Stimulated activated CD8-positive, alpha-beta memory T cell treated with anti-CD3 and anti-CD28 coated beads, Interleukin-7, amount 100 ng/mL, for 1 hour (primary cell): ENCODE measurements at regions not wholly inside any gene's neighbourhood (a gene's known extent, or its start where the extent isn't known, plus 50 kb on each side); places are given as distances from the start of the nearest gene placed in this dataset.

ENCODE experiments used
- DNase-seq, 2 donors: peaks; one replicate each; pipeline ENCODE4 v3.0.0-alpha.2; 2020; ENCODE audit warnings: low read depth in 2 of 2

DNA sequence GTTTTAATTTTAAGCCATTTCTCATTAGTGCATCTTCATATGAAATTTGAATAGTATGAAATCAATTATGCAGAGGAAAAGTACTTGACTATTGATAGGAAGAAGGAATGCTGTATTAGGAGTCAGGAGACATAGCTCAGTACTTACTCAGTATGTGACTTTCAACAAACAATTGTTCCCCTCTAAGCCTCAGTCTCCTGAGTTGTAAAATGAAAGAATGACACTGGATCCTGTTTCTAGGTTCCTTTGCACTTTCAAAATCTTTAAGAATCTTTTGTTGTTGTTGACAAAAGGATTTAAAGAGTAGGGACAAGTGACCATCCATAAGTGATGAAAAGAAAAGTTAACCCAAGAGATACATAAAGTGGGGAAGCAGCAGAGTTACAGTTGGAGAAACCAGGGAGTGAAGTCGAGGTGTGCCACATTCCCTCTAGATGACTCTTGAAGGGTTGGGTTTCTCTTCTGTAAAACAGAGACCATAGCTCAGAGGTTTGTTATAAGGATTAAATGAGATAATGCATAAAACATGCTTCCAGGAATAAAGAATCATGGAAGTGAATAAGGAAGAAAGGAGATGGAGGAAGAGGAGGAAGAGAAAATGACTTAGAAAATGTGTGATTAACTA, 105.7 kb upstream of the KCNJ15 start:
- no peak for DNase-seq

DNA sequence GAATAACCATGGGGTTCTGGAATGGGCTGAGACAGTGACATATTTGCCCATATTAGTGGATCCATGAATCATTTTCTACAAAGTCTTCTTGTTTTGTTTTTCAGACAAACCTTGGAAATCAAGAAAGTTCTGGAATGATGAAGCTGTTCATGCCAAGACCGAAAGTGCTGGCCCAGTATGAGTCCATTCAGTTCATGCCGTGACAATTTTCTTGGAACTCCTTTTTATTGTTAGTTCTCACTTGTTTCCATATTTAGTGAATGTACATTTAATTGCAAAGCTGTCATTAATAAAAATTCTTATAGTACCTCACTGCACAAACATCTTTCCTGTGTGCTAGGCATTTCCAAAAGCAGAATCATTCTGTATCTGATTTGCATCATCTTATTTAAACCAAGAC, 100.6 kb upstream of the KCNJ15 start:
- no peak for DNase-seq

DNA sequence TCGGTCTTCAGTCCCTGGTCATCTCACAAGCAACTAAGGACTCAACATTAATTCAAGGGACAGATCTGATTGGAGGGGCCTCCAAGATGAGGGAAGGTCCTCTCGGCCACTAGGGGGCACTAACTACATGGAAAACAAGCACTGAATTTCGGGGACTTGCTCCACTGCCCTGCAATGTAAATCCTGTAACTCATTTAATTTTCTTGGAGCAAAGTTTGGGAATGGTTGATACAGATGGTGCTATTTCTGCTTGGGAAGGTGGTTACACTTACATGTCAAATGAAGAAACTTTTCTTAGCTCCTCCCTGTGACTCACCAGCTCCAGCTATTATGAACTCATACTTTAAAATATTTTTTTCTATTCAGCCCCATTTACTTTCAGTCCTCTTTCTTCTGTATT, 97.4 kb upstream of the KCNJ15 start:
- peak; percentile 13 for DNase-seq

DNA sequence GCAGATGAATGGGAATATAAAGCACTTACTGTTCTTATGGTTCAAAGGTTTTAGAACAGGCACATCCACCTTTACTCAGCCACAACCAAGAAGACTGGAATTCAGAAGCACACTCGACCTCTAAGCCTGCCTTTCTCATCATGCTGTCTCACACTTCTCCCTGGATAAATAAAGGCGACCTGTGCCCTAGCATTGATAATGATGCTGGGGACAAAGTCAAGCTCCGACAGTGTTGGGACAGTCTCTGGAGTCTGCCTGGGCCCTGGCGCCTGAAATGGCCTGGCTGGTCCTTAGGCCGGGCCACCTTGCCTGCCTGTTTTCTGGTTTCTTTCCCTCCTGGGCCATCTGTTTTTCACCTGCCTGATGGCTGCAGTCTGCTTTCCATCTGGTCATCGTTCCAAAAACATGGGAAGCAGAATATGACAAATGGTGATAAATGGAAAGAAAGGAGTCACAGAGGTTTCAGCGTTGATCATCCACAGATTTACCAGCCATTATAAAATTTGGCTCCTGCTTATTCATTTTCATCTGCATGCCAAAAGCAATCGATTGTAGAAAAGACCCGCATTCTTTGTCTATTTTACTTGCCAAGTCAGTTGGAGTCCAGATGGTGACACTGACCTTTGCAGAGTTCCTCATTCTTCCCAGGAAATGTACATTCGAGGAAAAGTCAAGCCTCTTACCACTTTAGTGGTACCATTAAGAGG, 91.2 kb upstream of the KCNJ15 start:
- DNase-seq, result no peak

DNA sequence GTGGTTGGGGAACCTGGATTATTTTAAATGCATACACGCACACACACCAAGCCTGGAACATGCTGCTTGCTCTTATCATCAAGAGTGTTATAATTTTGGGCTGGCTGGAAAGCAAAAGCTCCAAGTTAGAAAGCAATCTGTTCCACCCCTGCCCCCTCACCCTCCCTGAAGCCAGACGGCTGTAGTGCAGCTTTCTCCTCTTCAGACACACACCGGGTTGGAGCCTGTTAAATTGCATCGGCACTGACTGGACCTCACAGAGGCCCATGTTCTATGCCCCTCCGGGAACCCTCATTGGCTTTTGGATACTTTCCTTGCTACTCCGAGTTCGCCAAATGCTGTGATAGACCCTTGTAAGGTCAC, 90.6 kb upstream of the KCNJ15 start:
- DNase-seq, result no peak

DNA sequence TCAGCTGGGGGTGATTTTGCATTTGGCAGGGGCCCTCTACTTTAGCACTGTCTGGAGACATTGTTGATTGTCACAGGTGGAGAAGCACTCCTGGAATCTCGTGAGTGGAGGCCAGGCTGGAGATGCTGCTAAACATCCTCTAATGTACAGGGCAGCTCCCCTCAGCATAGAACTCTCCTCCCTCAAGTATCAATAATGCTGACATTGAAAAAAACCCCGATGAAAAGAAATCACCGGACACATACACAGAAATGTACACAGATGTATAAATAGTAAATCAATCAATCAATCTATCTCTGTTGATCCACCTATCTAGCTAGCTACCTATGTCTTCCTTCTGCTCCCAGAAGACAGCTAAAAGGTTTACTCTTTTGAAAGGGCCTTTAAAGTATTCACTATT, 89.4 kb upstream of the KCNJ15 start:
- no peak for DNase-seq

DNA sequence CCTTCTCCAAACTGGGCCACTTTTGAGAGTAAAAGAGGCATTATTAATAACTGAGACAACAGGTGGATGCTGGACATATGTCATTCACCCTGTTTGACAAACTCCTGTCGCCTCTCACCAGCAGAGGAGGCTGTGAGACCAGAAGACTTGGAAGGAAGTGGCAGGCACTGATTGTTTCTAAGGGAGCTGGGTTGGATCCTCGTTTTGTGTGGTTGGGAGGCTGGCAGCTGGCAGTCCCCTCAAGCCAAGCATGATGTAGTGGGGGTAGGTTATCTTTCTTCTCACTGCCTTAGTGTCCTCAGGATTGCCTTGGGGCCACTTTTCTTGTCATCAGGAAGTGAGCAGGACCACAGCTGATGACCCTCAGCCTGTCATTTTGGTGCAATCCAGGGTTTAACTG, 86.5 kb upstream of the KCNJ15 start:
- DNase-seq, result no peak

DNA sequence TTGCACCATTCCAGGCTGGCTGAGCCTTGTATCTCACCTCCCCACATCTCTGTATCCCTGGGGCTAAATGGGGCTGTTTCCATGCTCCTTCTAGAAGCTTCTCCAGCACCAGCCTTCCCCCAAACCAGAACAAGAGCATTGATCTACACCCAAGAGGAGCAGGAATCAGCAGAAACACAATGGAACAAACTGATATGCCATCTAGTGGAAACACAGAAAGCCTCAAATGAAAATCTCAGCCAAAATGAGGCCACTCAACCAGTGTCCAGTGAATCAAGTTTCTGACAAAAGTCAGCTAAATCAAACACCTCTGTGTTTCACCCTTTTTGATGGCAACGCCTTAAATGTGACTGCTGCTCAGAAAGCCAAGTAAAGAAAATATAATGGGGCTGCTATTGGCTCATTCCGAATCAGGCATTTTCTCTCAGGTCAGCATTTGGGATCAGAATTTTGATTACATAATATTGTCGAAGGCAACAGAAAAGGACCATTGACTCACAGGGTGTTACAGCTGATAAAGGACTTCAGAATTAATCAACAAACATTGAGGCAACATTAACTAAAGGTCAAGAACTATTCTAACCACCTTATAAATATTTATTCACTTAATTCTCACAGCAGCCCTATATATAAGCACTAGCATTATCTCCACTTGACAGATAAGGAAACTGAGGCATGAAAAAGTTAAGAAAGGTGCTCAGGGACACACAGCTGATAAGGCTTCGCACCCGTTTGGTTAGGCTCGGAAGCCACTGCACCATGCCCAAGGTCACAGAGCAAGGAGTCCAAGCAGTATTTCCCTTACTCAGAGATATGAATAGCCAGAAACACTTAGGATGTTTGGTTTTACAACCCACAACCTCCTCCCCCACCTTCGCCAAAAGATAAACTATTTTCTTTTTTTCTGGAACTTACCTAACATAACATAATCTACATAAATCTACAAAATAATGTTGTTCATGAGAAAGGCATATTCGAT, 85.8 kb upstream of the KCNJ15 start:
- no peak for DNase-seq

DNA sequence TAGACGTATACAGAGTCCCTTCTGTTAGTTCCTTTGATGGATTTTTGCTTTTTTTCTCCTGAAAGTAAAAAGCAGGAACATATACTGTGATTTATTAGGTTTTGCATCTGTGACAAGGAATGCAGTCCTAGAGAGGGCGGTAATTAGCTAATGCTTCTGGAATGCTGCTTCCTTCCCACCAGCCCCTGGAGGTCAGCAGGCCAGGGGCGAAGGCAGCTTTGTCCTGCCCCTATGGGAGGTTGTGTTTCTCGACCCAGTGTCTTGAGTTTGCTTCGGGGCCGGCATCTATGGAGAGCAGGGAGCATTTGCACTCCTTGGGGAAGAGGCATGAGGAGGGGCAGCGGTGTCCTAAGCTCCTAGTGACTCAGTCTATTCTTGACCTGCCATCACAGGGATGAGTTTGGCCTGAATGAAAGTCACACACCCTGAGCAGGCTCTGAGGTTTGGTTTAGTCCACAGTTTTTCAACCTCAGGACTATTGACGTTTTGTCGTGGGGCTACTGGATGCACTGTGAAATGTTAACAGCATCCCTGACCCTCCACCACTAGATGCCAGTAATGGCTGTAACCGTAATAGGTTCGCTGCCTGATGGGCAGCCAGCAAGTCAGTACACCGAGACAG, 85.0 kb upstream of the KCNJ15 start:
- no peak for DNase-seq

DNA sequence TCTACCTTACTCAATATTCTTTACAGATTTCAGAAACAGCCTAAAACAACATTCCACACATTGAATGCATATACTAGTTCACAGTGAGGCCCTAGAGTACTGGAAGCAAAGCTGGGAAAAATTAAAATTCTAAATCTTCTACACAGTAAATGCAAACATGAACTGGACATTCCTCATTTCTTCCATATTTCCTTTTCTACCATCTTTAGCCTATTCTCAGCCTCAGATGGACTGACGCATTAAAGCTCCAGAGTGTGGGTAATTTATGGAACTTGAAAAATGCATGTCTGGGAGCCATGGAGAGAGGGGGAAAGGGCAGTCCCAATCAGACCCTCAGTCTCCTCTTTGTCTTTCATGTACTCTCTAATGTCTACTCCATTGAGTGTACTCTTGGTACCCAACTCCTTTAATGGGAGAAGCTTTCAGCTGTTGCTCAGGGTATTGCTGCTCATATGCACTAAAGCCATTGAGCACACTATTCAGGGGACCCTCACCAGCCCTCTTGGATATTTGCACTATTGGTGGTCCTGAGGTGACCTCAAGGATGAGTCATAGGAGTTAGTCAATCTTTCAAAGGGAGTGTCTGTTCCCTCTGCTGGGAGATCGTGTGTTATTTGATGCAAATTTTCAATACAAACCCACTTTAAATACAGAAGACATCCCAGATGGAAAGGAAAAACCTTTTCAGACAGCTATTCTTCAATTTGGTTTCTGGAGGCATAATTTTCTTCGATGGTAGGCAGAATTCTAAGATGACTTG, 83.3 kb upstream of the KCNJ15 start:
- no peak for DNase-seq

DNA sequence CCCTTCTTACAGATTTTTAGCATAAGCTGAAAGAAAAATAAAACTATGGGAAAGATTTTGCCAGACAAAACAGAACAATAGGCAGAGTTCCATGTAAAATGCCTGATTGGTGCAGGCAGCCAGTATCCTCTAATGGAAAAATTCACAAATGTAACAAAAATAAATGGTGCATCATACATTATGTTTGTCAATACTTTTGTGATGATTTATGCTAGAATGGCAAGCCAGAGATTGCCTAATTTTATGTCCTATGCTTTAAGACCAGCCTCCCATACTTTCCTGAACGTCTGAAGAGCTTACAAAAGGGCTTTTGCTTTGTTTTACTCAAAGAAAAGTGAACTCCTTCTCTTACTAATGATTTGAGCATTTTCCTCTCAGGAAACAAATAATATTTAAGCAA, 81.5 kb upstream of the KCNJ15 start:
- DNase-seq, result no peak

DNA sequence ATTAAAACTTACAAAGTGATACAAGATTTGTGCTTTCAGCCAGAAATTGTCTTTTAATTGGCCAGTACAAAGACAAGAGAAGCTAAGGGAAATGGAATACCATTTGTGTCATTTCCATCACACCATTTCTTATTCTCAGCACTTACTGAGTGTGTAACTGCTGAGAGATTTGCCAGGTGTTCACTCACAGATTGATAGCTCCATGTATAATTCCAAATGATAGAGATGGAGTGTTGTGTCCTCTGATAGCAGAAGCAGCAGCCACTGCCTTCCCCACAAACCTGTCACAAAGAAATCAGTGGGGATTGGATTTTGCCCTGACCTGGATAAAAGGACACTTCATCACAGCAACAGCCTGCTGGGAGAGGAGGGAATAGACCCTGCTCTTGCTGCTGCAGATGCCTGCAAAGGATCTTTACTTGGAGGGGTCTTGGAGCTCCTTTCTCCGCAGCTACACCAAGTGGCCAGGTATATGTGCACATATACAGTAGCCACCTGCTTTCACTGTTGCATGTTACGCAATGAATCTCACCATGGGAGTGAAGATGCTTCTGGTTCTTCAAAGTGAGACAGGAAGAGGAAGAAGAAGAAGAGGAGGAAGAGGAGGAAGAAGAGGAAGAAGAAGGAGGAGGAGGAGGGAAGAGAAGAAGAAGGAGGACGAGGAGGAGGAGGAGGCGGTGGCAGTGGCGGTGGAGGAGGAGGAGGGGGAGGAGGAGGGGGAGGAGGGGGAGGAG, 78.7 kb upstream of the KCNJ15 start:
- DNase-seq, result no peak

DNA sequence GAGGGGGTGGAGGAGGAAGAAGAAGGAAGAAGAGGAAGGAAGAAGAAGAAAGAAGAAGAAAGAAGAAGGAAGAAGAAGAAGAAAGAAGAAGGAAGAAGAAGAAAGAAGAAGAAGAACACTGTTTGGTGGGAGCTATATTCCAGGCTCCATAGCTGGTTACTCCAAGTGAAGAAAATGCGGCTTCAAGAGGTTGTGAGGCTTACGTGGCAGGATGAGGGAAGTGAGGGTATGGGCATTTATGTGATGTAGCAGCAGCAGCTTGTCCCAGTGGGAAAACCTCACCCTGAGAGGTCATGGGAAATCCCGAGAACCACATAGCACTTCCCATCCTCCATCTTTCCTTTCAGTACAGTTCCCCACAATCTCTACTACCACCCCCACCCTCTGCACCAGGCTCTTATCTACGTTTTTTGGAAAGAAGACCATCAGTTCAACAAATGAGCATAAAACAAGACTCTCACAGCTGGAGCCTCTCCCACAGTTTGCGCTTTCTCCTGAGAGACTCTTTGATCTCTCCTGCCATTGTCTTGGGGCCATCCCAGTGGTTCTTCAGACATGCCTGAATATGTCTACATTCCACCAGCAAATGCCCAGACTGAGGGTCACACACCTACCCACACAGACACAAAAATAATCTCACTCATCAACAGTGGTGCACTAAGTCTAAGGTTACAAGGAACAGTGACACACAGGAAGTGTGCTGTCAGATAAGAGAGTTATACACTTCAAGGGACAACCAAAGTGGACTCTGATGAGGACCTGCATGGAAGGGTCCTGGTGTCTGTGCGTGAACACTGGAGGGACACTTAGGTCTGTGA, 77.9 kb upstream of the KCNJ15 start:
- DNase-seq, result no peak

DNA sequence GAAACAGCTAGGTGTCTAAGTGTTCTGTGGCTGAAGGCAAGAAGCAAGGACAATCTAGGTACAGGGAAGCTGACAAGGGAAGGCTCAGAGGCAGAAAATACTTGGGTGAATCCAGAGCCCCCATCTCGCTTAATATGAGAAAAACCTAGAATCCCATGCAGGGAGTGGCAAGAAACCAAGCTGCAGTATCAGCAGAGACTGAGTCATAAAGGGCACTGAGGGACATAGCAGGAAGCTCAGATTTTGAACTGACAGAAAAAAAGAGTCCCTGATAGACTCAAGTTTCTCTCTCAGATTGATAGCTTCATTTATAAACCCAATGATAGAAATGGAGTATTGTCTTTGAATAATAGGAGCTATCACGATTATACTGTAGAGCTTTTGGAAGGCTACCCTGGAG, 77.3 kb upstream of the KCNJ15 start:
- DNase-seq, result no peak

DNA sequence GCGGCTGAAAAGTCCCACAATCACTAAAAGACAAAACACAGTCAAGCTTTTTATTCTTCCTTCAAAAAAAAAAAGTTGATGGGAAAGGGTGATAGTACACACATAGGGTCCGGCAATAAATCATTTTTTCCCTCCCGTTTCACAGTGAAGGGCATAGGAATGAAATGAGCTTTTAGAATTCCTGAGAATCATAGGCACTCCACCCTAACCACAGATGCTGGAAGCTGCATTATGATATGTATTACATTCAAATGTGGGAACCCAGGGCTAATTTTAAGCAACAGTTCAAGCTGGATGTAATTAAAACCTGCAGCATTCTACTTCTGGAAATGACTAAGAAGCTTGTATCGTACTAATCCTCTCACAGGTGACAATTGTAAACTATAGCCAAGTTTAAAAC, 75.7 kb upstream of the KCNJ15 start:
- DNase-seq, result no peak

DNA sequence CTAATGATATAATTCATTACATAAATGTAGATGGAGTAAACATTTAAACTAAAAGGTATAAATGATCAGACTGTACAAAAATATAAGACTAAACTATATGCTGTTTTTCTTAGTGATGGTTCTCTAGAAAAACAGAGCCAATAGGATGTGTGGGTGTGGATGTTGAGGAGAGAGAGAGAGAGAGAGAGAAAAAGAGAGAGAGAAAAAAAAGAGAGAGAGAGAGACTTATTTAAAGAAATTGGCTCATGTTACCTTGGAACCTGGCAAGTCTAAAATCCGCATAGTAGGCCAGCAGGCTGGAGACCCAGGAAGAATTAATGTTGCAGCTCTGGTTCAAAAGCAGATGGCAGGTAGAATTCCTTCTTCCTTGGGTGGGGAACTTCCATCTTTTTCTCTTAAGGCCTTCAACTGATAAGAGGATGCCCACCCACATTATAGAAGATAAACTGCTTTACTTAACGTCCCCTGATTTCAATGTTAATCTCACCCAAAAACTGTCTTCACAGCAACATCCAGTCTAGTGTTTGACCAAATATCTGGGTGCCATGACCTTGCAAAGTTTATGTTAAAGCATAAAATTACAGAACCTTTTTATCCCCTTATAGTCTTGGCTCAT, 74.3 kb upstream of the KCNJ15 start:
- DNase-seq, result no peak

DNA sequence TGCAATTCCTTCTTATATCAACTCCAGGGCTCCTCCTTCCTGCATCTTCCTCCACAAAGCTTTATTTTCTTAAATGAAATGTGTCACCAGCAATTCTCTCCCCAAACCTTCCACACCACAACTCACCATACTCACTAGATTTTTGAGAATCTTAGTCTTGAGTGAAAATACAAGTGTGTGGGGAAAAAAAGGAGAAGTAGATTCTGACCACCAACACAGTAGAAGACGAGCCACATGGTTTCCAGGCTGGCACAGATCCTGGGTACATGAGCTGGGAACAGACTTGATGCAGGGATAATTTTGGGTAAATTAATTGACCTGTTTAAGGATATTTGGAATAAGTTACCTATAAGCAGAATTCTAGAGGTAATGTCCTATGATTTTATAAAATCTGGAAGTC, 72.8 kb upstream of the KCNJ15 start:
- DNase-seq, result no peak

DNA sequence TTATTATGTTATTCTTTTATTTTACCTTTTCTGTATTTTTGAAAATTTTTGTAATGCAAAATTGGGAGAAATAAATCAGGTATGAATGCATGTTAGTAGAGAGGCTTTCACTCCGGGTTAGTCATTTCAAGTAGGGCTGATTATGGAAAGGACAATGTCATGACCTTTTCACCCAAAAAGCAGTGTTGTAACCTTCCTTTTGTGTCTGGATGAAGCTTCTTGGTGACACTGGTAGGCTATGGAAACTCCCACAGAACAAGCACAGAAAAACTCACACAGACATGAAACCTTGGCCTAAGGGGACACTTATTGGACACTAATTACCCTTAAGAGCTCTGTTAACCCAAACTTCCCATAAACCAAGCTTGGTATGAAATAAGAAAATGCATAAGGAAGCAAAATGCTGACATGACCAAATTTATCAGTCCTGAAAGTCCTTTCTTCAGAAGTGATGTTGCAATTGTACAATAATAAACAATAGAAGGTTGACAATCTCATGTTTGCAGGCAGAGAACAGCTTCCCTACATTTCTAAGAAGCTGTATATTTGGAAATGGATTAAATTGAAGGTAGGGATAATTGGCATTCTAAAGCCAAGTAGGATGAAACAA, 70.0 kb upstream of the KCNJ15 start:
- no peak for DNase-seq

DNA sequence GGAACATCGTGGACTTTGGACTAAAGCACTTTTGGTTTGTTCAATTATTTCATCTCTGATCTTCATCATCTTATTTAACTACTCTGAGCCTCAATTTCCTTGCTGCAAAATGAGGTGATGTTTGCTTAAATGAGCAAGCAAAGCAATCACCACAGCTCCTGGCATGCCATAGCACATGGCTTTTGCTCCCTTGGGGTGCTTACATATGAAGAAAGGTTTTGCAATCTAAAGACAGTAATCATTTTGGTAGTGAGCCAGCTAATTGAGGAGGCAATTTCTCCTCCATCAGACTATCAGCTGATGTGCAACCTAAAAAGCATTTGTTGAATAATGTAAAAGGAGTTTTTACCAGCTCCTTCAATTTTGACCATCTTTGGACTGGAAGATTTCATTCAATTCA, 68.8 kb upstream of the KCNJ15 start:
- no peak for DNase-seq
